Globus pallidus (tissue), 1 donor: ENCODE measurements at regions not wholly inside any gene's neighbourhood (a gene's known extent, or its start where the extent isn't known, plus 50 kb on each side); places are given as distances from the start of the nearest gene placed in this dataset.
A peak's percentile ranks its signal among the peaks of the same experiment; 100 is the strongest.

Experiments used
- DNase-seq: peaks from one replicate; pipeline ENCODE4 v3.0.0-alpha.2; 2015; ENCODE audit warnings: low spot score

DNA sequence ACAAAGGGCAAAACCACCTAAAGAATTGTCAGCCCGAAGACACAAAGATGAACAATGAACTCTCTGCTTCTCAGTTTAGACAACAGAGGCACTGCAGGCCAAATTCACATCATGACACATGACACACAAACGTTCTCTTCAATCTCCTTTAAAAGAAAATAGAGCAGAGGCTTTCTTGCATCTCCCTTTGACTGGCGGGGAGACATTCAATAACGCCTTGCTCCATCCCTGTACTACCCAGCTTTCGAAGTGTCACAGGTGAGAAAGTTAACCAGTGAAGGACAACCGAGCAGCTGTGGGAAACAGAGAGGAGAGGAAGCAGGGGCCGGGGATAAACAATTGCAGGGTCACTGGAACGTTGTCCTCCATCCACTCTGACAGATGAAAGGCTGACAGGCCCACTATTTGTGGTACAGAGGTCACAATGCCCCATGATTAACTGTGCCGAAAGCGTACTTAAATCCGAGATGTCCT is 130.8 kb downstream of the PHLDA1 start:
- DNase-seq: peak; percentile 20

GRCh38 chr12:75900226-75900625 is 131.3 kb downstream of the PHLDA1 start:
- DNase-seq: no peak

GRCh38 chr12:75894965-75895754 is 136.4 kb downstream of the PHLDA1 start:
- DNase-seq: no peak

GRCh38 chr12:75893765-75894164 is 137.8 kb downstream of the PHLDA1 start:
- no peak for DNase-seq

GRCh38 chr12:75892731-75893408 is 138.7 kb downstream of the PHLDA1 start:
- no peak for DNase-seq

- DNase-seq: no peak
Observed at GRCh38 chr12:75891072-75891471, 140.5 kb downstream of the PHLDA1 start.

DNA sequence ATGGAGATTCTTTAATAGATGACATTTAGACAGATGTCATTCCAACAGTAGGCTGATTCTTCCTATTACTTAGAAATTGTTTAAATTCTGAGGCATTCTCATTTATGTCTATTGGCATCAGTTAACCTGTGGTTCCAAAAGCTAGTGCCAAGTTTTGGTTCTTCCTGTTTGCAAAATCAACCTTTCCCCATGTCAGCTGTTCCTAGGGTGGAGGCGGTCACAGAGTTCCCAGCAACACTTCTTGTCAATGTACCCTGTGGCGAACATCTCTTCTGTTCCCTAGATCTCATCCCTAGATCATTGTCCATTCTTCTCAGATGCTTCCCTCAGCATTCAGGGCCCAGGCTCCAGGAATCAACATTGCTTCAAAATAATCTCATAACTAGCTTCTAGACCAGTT is 140.9 kb downstream of the PHLDA1 start:
- DNase-seq: no peak

DNA sequence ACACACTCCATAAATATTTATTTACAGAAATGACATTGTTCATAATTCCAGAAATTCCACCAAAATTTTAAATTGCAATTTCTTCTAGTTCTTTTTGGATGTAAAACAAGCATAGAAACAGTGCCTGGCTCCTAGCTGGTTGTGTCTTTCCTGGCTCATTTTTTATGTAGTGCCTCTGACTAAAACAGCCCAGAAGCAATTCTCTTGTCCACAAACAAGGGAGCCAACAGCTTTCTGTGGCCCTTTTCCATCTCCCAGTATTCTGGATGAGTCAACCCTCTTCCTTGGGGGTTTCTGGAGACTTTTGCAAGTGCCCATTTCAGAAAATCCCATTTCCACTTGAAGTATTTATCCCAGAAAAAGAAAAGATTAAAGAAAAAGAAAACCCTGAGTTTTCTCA is 141.4 kb downstream of the PHLDA1 start:
- peak; percentile 26 for DNase-seq

DNA sequence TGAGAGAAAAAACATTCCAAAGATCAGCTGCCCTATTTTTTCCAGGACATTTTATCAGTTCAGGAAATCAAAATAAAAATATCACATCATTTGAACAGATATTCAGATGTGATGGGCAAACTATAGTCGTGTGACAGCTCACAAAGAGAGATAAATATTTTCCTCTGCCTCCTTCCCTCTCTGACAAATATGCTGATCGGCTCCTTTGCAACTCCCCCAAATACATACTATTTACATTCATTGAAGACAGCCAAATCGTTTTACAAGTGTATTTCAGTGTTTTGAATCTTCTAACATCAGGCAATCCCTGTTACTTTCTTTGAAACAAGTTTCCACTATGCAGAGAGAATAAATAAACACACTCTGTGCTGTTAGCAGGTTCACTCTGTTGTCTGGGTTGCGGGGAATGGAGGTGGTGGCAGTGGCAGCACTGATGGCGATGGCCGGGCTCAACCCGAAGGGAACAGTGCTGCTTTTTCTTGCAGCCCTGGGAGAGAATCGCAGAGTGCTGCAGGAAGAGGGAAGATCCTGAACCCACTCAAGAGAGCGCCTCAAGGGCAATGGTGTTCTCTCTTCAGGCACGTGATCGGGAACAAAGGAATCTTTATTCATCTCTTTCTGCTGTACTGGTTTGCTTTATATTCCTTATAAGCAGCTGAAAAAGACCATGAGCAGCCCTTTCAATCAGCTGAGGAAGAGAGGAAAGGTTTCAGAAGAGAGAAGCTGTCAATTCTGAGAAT is 142.5 kb downstream of the PHLDA1 start:
- DNase-seq: peak; percentile 75

DNA sequence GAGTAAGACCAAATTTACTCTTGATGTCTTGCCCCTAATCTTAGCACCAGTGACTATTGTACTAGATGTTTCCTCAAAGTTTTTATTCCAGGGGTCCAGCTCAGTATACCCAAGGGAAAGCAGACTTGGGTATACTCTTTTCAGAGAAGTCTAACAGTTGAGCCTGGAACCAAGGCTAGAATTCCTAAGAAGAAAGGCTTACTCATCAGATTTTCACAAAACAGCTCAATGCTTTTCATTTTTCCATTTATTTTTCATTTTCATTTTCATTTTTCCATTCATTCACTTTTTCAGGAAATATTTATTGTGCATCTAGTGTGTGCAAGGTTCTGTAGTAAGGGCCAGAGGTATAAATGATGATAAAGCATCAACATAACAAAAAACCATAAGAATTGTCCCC is 143.2 kb downstream of the PHLDA1 start:
- no peak for DNase-seq

GRCh38 chr12:75887979-75888378 is 143.6 kb downstream of the PHLDA1 start:
- DNase-seq: no peak

- no peak for DNase-seq
Observed at GRCh38 chr12:75884465-75884985, 147.1 kb downstream of the PHLDA1 start.

DNA sequence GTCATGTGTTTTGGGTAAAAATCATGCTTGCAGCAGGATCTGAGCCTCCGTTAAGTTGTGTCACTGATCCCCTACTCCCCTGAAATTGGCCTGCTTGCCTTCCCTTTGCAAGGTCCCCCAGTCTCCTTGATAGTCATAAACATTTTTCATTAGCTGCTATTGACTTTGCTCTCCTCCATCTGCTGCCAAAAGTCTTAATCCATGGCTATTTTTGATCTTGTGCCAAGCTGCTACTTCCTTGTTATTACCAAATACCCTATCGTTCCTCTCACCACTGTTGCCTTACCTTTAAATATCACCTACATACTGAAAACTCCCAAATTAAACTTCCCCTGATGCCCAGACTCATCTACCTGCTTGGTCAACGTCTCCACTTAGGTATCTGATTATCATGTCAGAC is 148.3 kb downstream of the PHLDA1 start:
- DNase-seq: no peak

DNA sequence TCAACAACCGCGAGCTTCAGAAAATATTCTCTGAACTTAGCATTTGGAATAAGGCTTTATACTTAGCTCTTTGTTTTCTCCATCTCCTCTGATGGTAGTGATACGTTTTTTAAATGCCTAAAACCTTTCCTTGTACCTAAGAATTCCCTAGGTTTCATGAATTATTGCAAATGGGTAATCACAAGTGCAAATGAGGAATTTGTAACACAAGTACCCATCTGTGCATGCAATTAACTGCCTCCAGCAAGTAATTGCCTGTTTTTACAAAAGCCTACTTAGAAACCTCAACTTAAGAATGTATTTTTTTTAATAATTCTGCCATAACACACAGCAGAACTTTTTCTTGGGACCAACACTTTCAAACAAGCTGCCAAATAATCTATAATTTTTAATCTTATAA is 149.2 kb downstream of the PHLDA1 start:
- DNase-seq: no peak

DNA sequence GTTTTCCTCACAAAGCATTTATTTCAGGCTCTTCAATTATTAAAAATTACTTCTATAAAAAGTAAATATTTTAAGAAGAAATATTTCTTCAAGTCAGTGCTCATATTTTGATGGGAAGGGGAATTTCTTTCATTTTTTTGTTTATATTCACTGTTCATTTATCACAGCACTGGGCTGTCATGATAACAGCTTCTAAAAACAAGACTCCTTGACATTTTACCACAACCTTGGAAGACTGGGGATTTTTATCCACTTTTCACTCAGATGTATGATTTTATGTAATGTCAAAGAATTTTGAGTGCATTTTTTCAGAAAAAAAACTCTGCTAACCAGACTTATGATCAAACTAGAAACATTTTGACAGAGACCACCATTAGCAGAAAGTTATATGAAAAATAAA is 149.7 kb downstream of the PHLDA1 start:
- no peak for DNase-seq

- DNase-seq: no peak
Observed at GRCh38 chr12:75877763-75878621, 153.6 kb downstream of the PHLDA1 start.

DNA sequence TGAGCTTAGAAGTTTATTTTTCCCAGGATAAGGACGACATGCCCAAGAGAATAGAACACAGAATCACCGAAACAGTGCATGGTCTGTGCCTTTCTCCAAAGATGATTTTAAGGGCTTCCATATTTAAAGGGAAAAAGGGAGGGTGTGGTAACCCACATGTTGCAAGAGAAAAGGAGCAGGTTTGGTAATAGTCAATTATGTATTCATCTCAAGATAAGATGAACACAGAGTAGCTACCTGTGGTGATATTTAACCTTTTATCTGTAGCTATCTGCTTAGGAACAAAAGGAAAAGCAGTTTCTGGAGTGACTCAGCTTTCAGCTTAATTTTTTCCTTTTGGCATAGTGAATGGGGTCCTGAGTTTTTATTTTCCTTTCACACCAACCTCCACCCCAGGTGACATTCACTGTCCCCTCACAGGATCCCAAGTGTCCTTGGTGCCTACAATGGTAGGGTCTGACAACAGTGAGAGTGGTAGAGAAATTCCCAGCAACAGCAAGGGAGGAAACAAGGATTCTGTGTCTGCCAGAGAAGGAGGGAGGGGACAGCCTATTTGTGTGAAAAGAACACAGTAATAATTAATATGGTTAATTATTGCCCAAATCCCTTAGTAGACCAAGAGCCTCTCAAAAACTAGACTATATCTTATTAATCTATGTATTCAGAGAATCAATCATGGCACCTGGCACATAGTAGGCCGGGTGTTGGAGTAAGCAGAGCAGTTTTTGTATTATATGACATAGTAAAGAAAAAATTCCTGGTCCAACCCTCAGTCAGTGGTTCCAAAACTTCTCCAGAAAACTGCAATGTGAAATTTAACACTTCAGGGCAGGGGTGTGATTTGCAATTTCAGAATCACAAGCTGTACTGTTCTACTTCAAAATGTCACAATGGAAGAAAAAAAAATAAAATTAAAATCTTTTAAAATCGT is 154.5 kb downstream of the PHLDA1 start:
- DNase-seq: no peak

GRCh38 chr12:75874441-75874840 is 157.1 kb downstream of the PHLDA1 start:
- DNase-seq: no peak

GRCh38 chr12:75872762-75873161 is 158.8 kb downstream of the PHLDA1 start:
- no peak for DNase-seq

DNA sequence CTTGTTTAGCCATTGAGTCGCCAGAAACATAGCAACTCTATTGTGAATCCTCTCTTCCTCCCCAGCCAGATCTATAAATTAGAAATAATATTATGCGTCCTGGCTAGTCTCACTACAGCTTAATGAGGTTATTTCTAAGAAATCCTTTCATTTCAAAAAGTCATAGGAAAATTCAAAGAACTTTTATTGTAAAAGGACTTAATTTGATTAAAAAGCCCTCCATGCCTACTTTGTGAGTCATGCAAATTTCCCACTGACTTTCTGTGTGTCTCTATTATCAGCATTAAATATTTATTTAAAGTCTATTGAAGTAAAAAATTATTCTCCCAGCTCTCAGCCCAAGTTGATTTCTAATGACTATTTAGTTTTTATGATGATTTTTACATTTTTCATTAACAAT is 160.7 kb downstream of the PHLDA1 start:
- no peak for DNase-seq
